NCI-H526 (cell line): ENCODE measurements at regions not wholly inside any gene's neighbourhood (a gene's known extent, or its start where the extent isn't known, plus 50 kb on each side); places are given as distances from the start of the nearest gene placed in this dataset.
"Not testable (repeated sequence)": the region's sequence is repeated elsewhere in the genome, so short reads cannot be mapped to it uniquely, and the experiment has no call there.

ENCODE experiments used
- DNase-seq, 2 experiments: peaks; one replicate each; lab custom pipeline; 2025; lab: John Stamatoyannopoulos, UW

DNA sequence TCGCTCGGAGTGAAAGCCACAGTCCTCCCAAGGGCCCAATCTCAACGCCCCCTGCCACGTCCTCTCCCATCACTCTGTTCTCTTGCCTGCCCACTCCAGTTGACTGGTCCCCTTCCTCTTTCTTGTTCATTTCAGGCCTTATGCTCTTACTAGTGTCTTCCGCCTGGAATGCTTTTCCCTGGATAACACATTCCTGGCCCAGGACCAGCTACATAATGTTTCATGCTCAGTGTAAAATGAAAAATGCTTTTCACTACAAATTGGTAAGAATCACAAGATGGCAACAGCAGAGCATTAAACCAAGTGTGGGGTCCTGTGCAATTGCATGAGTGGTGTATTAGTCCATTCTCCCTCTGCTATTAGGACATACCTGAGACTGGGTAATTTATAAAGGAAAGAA is 417.2 kb upstream of the KLHL29 start:
- no peak for DNase-seq

DNA sequence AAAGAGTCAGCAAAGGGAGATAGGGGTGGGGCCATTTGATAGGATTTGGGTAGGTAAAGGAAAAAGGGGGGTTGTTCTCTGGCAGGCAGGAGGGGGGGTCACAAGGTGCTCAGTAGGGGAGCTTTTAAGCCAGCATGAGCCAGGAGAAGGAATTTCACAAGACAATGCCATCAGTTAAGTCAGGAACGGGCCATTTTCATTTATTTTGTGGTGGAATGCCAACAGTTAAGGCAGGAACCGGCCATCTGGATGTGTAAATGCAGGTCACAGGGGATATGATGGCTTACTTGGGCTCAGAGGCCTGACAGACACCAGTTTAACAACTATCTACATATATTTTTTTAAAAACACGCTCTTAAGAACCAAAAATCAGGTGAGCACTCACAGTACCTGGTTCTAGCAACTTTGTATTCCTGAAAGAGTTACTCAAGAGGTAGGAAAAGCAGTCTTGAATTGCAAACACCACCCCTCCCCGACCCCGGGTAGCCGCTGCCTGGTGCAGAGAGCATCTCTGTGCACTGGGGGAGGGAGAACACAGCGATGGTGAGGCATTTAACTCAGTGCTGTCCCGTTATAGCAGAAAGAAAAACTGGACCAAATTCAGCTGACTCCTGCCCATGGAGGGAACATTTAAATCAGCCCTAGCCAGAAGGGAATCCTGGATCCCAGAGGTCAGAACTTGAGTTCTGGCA is 414.5 kb upstream of the KLHL29 start:
- DNase-seq: no peak

DNA sequence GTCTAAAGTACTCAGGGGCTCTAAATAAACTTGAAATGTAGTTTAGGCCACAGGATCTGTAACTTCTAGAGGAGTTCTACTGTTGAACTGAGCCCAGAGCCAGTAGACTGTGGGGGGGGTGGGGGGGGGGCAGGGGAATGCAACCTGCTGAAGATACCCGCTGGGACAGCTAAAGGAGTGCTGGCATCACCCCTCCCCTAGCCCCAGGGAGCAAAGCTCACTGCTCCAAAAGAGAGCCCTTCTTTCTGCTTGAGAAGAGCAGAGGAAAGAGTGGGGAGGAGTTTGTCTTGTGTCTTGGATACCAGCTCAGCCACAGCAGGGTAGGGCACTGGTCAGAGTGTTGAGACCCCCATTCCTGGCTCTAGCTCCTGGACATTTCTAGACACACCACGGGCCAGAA is 414.0 kb upstream of the KLHL29 start:
- DNase-seq: no peak

DNA sequence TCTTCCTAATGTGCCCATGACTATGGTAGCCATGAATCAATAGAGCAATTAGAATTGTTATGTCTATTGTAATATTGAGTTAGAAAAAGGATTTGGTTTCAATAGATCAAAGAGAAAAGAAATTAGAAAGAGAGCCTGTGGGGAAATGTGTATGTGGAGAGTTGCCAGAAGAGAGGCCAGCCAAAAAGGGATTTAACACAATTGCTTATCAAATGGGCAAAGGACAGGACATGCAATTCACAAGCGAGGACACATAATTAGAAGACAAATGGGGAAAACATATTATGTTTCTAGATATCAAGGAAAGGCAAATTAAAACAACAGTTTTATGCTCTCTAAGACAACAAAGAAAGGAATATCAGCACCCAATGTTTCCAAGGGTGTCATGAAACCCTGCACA is 403.2 kb upstream of the KLHL29 start:
- no peak for DNase-seq

DNA sequence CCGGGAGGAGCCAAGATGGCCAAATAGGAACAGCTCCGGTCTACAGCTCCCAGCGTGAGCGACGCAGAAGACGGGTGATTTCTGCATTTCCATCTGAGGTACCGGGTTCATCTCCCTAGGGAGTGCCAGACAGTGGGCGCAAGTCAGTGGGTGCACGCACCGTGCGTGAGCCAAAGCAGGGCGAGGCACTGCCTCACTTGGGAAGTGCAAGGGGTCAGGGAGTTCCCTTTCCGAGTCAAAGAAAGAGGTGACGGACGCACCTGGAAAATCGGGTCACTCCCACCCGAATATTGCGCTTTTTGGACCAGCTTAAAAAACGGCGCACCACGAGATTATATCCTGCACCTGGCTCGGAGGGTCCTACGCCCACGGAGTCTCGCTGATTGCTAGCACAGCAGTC is 400.8 kb upstream of the KLHL29 start:
- DNase-seq: not testable (repeated sequence)

DNA sequence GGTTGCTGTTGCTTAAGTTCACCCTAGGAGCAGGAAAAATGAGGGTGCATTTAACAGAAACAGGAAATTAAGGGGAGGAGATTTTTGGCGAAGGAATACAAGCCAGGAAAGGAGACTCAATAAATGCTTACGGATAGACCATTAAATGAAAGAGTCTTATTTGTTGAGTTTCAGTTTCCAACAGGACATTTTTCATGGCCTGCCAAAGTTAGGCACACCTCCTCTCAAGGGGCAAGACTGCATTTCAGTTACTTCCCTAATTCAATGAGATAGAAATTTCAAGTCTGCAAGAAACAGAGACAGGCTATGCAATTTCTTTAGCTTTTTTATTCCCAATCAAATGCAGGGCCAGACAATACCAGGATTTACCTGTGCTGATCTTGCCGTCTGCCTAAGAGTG is 394.7 kb upstream of the KLHL29 start:
- DNase-seq: no peak

DNA sequence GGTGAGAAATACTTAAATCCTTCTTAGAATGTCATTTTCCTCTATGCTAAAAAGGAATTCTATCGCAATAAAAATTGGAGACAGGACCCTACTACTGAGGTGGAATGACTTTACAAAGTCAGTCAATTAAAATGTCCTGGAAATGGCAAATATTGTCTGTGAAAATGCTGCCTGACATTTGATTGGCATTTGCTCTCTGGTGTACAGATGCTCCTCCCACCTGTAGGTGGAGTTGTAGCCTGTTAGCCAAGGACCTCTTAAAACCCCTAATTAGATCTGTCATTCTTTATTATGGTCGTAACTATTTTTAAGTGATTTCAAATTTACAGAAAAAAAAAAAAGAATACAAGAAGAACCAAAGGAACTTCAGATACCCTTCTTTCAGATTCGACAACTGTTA is 393.1 kb upstream of the KLHL29 start:
- DNase-seq: no peak

DNA sequence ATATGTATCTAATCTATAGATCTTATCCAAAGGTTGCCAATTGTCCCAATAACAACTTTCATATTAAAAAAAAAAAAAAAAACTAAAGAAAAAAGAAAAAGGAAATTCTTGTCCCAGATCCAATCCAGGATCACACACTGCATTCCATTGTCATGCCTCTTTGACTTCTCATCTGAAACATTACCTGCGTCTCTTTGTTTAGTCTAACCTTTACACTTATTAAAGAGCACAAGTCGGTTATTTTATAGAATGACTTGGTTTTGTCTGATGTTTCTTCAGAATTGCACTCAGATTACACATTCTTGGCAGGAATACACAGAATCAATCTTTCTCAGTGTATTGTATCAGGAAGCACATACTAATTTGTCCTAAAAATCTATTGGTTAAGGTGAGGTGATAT is 392.5 kb upstream of the KLHL29 start:
- DNase-seq: no peak

DNA sequence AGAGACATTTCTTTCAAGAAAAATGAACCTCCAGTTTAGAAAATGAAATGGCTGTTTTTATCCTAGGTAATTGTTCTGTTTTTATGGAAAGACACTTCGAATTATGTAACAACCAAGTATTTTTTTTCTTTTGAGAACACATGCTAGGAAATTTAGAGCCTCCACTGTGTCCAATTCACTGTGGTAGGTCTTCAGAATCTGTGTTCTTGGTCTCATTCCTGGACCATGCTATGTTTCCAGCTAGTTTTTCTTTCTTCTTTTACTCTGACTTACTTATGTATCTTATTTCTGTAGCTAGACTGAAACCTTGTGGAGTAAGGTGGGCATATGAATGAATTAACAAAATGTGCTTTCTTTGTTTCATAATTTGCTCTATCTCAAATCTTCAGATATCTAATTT is 391.7 kb upstream of the KLHL29 start:
- DNase-seq: no peak

DNA sequence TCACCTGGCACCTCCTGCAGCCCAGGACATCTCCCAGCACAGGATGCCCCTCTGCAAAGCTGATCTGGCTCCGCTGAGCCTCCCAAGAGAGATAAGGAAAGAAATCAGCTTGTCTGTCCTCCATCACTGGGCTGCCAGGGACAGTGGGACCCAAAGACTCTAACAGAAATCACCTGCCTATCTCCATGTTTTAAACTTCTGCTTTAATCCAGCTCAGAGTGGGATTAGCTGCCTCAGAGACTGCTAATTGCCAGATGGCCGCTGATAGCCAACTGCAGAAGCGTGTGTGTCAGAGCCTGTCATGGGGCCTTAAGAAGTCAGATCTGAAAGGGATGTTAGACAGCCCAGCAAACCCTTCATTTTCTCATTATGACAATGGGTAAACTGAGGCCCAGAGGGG is 389.4 kb upstream of the KLHL29 start:
- no peak for DNase-seq

DNA sequence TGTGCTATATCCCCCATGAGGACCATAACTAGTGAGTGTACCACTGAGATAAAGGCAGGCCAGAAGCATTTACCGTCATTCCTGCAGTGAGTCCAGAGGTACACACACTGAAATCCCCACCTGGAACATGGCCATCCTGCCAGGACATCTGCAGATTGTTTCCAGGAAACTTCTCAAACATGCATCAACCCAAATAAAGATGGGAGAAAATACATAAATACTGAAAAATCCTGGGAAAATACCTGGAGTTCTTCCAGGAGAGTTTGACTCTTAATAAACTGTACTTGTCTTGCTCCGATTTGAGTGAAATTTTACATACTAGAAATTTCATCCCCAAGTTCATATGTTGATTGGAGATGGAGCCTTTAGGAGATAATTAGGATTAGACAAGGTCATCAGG is 388.1 kb upstream of the KLHL29 start:
- DNase-seq: no peak

DNA sequence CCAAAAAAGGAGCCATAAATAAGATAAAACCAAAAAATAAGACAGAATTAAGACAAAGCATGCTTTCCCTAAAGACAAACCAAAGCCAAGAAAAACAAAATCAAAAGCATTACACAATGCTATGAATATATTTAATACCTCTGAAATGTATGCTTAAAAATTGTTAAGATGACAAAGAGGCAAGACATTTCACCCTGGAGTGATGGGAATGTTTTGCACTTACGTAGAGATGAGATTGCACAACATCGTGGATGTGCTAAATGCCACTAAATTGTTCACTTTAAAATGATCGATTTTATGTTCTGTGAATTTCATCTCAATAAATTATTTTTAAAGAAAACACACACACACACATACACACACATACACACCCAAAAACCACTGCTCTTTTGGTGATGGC is 386.6 kb upstream of the KLHL29 start:
- no peak for DNase-seq

DNA sequence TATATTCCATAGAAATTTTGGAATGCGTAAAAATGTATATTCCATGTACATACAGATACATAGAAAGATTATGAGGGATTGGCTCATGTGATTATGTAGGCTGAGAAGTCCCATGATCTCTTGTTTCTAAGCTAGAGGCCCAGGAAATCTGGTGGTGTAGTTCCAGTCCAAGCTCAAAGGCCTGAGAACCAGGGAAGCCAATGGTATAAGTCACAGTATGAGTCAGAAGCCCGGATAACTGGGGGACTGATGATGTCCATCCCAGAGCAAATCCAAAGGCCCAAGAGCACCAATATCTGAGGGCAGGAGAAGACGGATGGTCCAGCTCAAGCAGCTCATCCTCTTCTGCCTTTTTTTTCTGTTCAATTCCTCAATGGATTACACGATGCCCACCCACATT is 385.0 kb upstream of the KLHL29 start:
- DNase-seq: no peak

DNA sequence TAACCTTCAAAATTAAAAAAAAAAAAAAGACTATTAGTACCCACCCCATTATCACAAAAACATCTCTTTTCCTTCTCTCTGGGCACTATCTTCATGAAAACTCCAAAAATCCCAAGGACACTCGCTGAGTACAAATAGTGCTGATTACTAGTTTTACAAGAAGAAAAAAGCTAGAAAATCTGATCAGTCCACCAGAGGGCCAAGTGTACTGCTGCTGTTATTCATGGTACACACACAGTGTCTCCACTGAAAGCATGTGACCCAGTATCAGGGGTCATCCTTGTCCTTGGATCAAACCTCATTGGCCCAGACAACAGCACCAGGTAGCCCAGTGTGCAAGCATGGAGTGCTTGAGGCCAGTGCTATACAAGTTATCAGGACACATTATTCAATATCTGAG is 382.7 kb upstream of the KLHL29 start:
- peak in 1 of 2 experiments; percentile 21 for DNase-seq

DNA sequence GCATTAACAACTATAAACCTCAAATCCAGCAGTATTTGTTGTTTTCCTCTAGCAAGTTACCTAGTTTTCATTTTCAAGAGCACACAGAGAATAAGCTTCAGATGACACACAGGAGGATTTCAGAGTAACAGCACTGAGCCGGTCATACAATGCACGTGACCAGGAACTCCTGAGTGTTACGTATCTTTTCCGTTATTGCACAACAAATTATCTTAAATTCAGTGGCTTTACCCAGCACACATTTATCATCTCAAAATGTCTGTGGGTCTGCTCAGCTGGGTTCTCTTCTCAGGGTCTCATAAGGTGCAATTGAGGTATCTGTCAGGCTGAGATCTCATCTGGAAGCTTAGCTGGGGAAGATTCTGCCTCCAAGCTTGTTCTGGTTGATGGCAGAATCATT is 379.5 kb upstream of the KLHL29 start:
- no peak for DNase-seq

DNA sequence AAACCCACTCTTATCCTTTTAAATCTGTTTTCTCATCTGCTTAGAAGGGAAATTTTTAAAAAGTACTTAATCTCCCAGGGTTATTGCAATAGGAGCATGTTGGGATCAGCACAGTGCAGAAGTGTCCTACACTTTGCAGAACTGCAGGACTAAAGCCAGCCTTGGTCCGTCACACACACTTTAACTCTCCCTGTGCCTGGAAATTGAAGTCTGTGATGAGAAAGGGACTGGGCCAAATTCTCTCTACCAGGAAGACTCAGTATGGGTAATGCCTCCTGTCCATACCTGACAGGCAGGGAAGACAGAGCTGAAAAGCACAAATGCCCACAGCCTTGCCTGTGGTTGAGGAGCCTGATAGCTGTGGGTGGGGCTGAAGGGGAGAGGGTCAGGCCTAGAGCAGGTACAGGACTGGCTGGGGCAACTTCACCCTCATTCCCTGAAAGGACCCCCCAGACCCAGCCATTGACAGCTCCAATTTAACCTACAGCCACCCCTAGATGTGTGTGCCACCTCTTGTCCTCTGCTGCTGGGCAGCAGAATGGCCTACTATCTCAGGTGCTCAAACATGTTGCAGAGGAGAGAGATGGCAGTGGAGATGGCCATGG is 377.2 kb upstream of the KLHL29 start:
- no peak for DNase-seq

DNA sequence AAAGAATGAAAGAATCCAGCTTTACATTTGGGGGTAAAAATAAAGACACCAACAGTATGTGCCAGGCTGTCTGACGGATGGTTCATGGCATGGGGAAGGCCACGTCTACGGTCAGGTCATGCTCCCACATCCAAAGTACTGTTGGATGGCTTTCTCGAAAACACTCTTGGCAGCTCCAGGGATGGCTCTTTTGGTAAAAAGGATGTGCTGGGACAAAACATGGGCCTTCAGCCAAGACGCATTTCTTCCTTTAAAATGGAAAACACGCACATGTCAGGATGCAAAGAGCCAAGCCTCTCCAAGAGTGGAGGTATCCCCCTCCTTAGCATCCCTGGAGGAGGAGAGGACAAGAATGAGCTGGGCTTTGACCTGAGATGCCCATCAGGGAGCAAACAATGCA is 376.5 kb upstream of the KLHL29 start:
- DNase-seq: no peak

DNA sequence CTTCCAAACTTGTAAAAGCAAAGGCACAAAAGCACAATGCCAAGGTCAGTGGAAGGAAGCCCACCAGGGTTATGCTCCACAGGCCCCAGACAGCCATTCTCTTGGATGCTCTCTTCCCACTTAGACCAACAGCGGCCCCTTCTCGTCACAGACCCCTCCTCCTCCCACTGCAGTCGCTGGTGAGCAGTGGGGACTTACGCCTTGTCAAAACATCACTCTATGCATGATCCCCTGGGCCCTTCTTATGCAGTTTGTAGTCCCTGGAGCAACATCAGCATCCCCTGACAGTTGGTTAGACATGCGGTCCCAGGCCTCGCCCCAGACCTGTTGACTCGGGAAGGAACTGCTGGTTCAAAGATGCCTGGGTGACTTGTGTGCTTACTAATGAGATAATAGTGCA is 376.0 kb upstream of the KLHL29 start:
- no peak for DNase-seq

DNA sequence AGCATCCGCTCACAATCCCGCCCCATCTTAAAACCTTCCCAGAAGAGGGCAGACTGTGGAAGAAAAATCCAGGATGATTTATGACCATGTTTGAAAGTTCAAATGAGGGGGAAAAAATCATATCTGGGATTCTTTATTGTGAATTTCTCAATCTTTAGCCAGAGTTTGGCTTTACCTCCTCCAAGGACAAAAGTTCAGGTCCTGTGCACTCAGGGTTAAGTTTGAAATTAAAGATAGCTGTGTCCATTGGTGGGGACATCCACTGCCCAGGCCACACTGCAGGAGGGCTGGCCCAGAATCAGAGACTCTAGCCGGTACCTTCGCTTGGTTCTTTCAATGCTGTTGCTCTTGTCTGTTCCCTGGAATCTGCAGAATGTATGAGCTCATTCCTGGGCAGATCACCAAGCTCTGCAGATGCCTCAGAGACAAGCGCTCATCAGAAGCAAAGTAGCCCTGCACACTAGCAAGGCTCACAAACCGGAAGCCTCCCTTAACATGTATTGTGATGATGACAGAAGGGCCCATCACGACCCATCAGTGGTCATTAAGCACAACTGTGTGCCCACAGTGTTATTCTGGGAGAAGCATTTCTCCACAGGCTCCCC is 375.3 kb upstream of the KLHL29 start:
- peak in 1 of 2 experiments; percentile 73 for DNase-seq

DNA sequence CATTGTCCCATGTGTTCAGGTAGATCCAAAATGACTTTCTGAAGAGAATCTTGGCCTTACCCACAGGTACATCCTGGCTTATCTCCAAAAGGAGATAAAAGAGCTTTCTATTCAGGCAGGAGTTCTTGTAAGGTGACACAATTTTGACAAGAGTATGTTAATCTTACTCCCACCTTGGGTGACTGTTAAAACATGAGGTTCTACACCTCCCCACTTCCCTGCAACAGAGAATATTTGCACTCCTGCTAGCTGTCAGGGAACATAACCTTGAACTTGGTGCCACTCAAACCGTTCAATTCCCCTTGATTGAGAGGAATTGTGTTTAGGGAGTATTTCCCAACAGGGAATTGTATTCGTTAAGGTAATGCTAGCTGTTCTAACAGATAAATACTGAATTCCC is 372.5 kb upstream of the KLHL29 start:
- no peak for DNase-seq

DNA sequence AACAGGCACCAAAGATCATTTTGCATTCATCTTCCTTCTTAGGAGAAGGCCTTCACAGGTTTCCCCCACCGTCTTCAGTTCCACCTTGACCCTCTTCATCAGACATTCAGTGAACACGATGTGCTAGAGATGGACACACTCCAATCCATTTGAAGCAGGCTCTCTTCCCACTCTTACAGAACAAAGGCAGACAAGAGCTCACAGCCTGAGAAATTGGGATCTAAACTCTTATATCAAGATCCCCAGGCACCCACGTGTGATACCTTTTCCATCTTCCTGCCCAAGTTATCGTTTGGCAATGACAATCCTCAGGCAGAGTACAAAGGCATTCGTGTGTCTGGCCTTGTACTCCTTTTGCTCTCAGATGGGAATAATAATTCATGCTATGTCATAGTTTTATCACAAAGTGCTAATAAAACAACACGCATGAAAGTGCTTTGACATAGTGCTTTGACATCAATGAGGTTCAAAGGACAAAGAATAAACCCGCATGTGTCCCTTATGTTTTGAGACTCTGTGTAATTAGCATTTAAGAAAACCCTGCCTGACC is 369.3 kb upstream of the KLHL29 start:
- no peak for DNase-seq

DNA sequence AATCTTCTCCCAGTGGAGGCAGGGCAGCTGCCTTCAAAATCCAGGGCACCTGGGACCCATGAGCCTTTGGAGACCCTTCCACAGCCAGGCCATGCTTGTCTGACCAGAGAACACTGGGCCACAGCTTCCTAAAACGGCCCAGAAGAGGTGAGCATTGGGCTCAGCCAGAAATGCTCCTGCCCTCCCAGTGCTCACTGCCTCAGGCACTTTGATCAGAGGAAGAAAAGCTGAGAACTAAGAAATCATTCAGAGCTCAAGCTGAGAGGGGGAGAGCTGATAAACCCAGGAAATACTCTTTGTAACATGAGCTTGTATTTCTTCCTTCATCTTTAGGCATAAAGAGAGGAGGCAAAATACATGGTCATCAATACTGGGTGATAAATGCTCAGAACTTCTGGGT is 365.5 kb upstream of the KLHL29 start:
- DNase-seq: no peak

DNA sequence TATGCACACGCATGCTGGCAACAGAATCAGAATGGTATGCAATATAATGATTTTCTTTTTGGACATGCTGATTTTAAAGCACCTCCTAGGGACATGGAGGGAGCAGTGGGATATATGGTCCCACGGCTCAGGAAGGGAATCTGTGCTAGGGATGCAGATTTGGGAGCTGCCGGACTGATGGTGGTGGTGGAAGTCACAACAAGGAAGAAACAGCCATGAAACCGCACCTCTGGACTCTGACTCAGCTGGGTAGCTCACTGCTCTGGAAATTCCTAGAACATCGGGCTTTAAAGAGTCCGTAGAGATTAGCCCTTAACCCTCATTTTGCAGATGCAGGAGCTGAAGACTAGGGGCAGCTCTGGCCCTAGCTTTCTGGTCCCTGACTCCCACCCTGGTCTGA is 364.3 kb upstream of the KLHL29 start:
- no peak for DNase-seq
